Esophagus squamous epithelium (tissue), 4 donors: ENCODE measurements at regions not wholly inside any gene's neighbourhood (a gene's known extent, or its start where the extent isn't known, plus 50 kb on each side); places are given as distances from the start of the nearest gene placed in this dataset.

ENCODE experiments used
- POLR2A ChIP-seq, 4 donors: fragments of 450-650 bp; IDR thresholded peaks; one replicate each; pipeline ENCODE4 v1.6.1; 2017; ENCODE audit warnings: antibody characterized with exemption in 4 of 4, mild to moderate bottlenecking in 4 of 4, moderate library complexity in 3 of 4
- TF ChIP-seq, protein P1 (sequence below), 6 experiments: fragments of 450-650 bp in 4 of 6; fragments of 200-600 bp in 2 of 6; sonication (generic) in 2 of 6; IDR thresholded peaks; one replicate each; pipeline ENCODE4 v1.5.1; 2016 to 2019; ENCODE audit warnings: antibody characterized with exemption in 6 of 6, mild to moderate bottlenecking in 4 of 6, moderate library complexity in 4 of 6

DNA sequence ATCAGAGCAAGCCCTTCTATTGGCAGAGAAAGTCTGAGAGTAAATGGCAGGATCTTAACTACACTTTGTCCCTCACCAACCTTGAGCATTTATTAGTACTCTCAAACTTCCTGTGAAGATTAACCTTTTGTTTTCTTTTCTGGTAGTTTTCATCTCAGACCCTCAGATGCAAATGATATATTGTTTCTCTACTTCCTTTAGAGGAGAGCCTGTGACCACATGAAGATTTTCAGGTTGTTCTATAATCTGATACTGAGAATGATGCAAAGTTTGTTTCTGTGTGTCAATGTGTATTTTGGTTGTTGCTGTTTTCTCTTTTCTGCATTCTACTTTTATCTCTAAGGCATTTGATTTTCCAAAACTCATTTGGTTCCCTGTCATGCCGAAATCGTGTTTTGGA is 165.8 kb upstream of the CYSLTR1 start:
- TF ChIP-seq, protein P1, sequence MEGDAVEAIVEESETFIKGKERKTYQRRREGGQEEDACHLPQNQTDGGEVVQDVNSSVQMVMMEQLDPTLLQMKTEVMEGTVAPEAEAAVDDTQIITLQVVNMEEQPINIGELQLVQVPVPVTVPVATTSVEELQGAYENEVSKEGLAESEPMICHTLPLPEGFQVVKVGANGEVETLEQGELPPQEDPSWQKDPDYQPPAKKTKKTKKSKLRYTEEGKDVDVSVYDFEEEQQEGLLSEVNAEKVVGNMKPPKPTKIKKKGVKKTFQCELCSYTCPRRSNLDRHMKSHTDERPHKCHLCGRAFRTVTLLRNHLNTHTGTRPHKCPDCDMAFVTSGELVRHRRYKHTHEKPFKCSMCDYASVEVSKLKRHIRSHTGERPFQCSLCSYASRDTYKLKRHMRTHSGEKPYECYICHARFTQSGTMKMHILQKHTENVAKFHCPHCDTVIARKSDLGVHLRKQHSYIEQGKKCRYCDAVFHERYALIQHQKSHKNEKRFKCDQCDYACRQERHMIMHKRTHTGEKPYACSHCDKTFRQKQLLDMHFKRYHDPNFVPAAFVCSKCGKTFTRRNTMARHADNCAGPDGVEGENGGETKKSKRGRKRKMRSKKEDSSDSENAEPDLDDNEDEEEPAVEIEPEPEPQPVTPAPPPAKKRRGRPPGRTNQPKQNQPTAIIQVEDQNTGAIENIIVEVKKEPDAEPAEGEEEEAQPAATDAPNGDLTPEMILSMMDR (IDR thresholded peaks at IDR 0.05): no peak
- no peak for TF ChIP-seq POLR2A (IDR thresholded peaks at IDR 0.05)
